ENCODE measurements at regions not wholly inside any gene's neighbourhood (a gene's known extent, or its start where the extent isn't known, plus 50 kb on each side); places are given as distances from the start of the nearest gene placed in this dataset.

GRCh38 chr6:92485487-92485886 is 933.9 kb downstream of the EPHA7 start:
- Mint-ChIP-seq H3K4me1 (no peaks in the 10 kb centered on the region), H3K27me3 (ENCODE audit: low read depth) (no peaks in the 10 kb centered on the region), H3K4me3 (no peak overlapping the region), H3K36me3 (no peaks in the 10 kb centered on the region), H3K27ac (no peak overlapping the region), H3K9me3 (peaks cover 32% of the 10 kb centered on the region)
- DNase-seq (ENCODE audit: low spot score in 2 of 2, unreplicated experiment in 2 of 2) = no peak
- TF ChIP-seq CTCF (IDR thresholded peaks at IDR 0.05; ENCODE audit: unreplicated experiment) = no peak

GRCh38 chr6:92479831-92480230 is 939.5 kb downstream of the EPHA7 start:
- Mint-ChIP-seq H3K36me3 (no peaks in the 10 kb centered on the region), H3K27me3 (ENCODE audit: low read depth) (no peaks in the 10 kb centered on the region), H3K4me1 (no peaks in the 10 kb centered on the region), H3K9me3 (peaks cover 31% of the 10 kb centered on the region), H3K4me3 (no peak overlapping the region), H3K27ac (no peak overlapping the region)
- no peak for TF ChIP-seq CTCF (IDR thresholded peaks at IDR 0.05; ENCODE audit: unreplicated experiment)
- DNase-seq (ENCODE audit: low spot score in 2 of 2, unreplicated experiment in 2 of 2) = no peak

- peaks cover 17% of the 10 kb centered on the region for H3K9me3 Mint-ChIP-seq
- no peak for TF ChIP-seq CTCF (IDR thresholded peaks at IDR 0.05; ENCODE audit: unreplicated experiment)
Observed at GRCh38 chr6:92473056-92473455, 946.3 kb downstream of the EPHA7 start.

GRCh38 chr6:92469186-92469828 is 950.1 kb downstream of the EPHA7 start:
- Mint-ChIP-seq H3K27me3 (ENCODE audit: low read depth) (no peaks in the 10 kb centered on the region), H3K27ac (no peak overlapping the region), H3K4me3 (no peak overlapping the region), H3K4me1 (peaks cover 5% of the 10 kb centered on the region), H3K9me3 (peaks cover 14% of the 10 kb centered on the region), H3K36me3 (peaks cover 3% of the 10 kb centered on the region)
- TF ChIP-seq CTCF (IDR thresholded peaks at IDR 0.05; ENCODE audit: unreplicated experiment) = no peak
- no peak for DNase-seq (ENCODE audit: low spot score in 2 of 2, unreplicated experiment in 2 of 2)

More at GRCh38 chr6:92473056-92473455, 946.3 kb downstream of the EPHA7 start:
- peaks cover 3% of the 10 kb centered on the region for H3K36me3 Mint-ChIP-seq
- no peak for DNase-seq (ENCODE audit: low spot score in 2 of 2, unreplicated experiment in 2 of 2)
- peaks cover 4% of the 10 kb centered on the region for H3K4me1 Mint-ChIP-seq
- H3K4me3 Mint-ChIP-seq = no peak overlapping the region
- no peak overlapping the region for H3K27ac Mint-ChIP-seq
- H3K27me3 Mint-ChIP-seq (ENCODE audit: low read depth) = no peaks in the 10 kb centered on the region

- TF ChIP-seq CTCF (IDR thresholded peaks at IDR 0.05; ENCODE audit: unreplicated experiment) = no peak
- Mint-ChIP-seq H3K4me1 (peaks cover 5% of the 10 kb centered on the region), H3K36me3 (peaks cover 3% of the 10 kb centered on the region), H3K9me3 (peaks cover 14% of the 10 kb centered on the region), H3K27me3 (ENCODE audit: low read depth) (no peaks in the 10 kb centered on the region), H3K4me3 (no peak overlapping the region), H3K27ac (no peak overlapping the region)
- no peak for DNase-seq (ENCODE audit: low spot score in 2 of 2, unreplicated experiment in 2 of 2)
Observed at GRCh38 chr6:92468066-92468465, 951.3 kb downstream of the EPHA7 start.

- DNase-seq (ENCODE audit: low spot score in 2 of 2, unreplicated experiment in 2 of 2) = no peak
- Mint-ChIP-seq H3K4me1 (peaks cover 13% of the 10 kb centered on the region), H3K4me3 (no peak overlapping the region), H3K36me3 (no peaks in the 10 kb centered on the region), H3K9me3 (no peaks in the 10 kb centered on the region), H3K27me3 (ENCODE audit: low read depth) (no peaks in the 10 kb centered on the region), H3K27ac (no peak overlapping the region)
- TF ChIP-seq CTCF (IDR thresholded peaks at IDR 0.05; ENCODE audit: unreplicated experiment) = no peak
Observed at GRCh38 chr6:92460133-92460532, 959.2 kb downstream of the EPHA7 start.
